ENCODE measurements at regions not wholly inside any gene's neighbourhood (a gene's known extent, or its start where the extent isn't known, plus 50 kb on each side); places are given as distances from the start of the nearest gene placed in this dataset.

DNA sequence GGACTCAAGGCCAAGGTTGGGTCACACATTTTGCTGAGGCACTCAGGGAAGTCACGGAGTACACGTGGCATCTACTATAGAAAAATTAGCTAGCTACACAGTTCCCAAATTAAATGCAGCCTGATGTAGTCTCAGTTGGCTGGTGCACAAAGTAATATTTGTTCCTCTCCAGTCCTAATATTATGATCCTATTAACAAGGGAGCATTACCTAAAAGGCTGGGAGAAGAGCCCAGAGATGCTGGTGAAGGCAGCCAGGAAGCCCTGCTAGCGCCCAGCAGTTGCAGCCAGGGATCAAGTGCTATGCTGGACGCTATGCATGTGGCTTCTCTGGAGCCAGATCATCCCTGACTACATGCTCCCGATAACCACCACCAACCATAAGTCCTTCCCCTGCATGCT, 88.0 kb upstream of the GSC start:
- Mint-ChIP-seq H3K9me3 (ENCODE audit: unreplicated experiment) (no peaks in the 10 kb centered on the region), H3K27me3 (ENCODE audit: unreplicated experiment) (peaks cover 2% of the 10 kb centered on the region), H3K27ac (ENCODE audit: unreplicated experiment) (no peak overlapping the region), H3K4me3 (ENCODE audit: unreplicated experiment) (no peak overlapping the region), H3K4me1 (ENCODE audit: unreplicated experiment) (no peaks in the 10 kb centered on the region), H3K36me3 (ENCODE audit: low read depth, unreplicated experiment) (no peaks in the 10 kb centered on the region)
- TF ChIP-seq, protein P1, sequence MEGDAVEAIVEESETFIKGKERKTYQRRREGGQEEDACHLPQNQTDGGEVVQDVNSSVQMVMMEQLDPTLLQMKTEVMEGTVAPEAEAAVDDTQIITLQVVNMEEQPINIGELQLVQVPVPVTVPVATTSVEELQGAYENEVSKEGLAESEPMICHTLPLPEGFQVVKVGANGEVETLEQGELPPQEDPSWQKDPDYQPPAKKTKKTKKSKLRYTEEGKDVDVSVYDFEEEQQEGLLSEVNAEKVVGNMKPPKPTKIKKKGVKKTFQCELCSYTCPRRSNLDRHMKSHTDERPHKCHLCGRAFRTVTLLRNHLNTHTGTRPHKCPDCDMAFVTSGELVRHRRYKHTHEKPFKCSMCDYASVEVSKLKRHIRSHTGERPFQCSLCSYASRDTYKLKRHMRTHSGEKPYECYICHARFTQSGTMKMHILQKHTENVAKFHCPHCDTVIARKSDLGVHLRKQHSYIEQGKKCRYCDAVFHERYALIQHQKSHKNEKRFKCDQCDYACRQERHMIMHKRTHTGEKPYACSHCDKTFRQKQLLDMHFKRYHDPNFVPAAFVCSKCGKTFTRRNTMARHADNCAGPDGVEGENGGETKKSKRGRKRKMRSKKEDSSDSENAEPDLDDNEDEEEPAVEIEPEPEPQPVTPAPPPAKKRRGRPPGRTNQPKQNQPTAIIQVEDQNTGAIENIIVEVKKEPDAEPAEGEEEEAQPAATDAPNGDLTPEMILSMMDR (IDR thresholded peaks at IDR 0.05; ENCODE audit: unreplicated experiment) = no peak
- no peak for DNase-seq (ENCODE audit: low spot score)

DNA sequence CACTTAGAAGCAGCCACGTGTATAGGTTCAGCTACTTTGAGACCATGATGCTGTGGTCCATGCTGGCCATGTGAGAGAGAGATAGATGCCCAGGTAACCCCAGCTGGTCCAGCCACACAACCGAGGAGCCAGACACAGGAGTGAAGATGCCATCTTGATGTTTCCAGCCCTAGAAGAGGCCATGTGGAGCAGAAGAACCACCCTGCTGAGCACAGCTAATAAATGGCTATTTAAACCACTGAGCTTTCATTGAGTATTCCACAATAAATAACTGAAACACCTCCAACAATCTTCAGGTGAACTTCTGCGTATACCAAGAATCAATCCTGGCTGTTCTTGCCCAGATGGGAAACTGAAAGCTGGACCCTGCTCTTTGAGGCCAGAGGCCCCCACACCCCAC, 84.0 kb upstream of the GSC start:
- Mint-ChIP-seq H3K27ac (ENCODE audit: unreplicated experiment) (no peak overlapping the region), H3K4me3 (ENCODE audit: unreplicated experiment) (no peak overlapping the region), H3K9me3 (ENCODE audit: unreplicated experiment) (no peaks in the 10 kb centered on the region), H3K36me3 (ENCODE audit: low read depth, unreplicated experiment) (no peaks in the 10 kb centered on the region), H3K4me1 (ENCODE audit: unreplicated experiment) (no peaks in the 10 kb centered on the region), H3K27me3 (ENCODE audit: unreplicated experiment) (peaks cover 2% of the 10 kb centered on the region)
- DNase-seq (ENCODE audit: low spot score) = no peak
- TF ChIP-seq, protein P1 (IDR thresholded peaks at IDR 0.05; ENCODE audit: unreplicated experiment) = no peak

DNA sequence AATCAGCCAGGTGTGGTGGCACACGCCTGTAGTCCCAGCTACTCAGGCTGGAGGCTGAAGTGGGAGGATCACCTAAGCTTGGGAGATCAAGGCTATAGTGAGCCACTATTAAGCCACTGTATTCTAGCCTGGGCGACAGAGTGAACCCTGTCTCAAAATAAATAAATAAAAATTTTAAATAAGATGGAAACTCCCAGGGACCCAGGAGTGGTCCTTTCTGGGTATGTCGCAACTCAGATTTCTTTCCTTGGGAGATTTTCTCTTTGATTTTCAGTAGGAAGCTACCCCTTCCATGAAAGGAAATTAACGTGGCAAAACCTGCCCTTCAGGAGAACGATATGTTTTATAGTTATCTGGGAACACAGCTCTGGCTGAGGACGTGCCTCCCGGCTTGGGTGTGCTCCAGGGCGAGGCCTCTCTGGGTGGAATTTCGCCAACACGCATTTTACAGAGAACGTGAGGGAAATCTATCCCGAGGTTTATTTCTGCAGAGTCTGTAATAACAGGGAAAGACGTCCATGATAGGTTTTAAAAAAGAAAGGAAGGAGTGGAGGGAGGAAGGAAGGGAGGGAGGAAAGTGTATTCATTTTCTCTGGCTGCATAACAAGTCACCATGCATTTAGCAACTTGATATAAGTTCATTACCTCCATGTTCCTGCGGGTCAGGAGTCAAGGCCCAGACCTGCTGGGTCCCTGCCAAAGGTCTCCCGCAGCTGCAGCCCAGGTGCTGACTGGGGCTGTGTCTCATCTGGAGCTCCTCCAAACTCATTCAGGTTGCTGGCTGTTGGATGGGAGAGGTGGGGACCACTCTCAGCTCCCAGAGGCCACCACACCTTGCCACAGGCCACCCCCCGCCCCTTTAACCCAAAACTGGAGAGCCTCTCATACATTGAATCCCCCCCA, 80.6 kb upstream of the GSC start:
- Mint-ChIP-seq H3K27ac (ENCODE audit: unreplicated experiment) (no peak overlapping the region), H3K36me3 (ENCODE audit: low read depth, unreplicated experiment) (no peaks in the 10 kb centered on the region), H3K27me3 (ENCODE audit: unreplicated experiment) (peaks cover 2% of the 10 kb centered on the region), H3K9me3 (ENCODE audit: unreplicated experiment) (no peaks in the 10 kb centered on the region), H3K4me1 (ENCODE audit: unreplicated experiment) (no peaks in the 10 kb centered on the region), H3K4me3 (ENCODE audit: unreplicated experiment) (no peak overlapping the region)
- DNase-seq (ENCODE audit: low spot score) = no peak
- TF ChIP-seq, protein P1 (IDR thresholded peaks at IDR 0.05; ENCODE audit: unreplicated experiment) = no peak

DNA sequence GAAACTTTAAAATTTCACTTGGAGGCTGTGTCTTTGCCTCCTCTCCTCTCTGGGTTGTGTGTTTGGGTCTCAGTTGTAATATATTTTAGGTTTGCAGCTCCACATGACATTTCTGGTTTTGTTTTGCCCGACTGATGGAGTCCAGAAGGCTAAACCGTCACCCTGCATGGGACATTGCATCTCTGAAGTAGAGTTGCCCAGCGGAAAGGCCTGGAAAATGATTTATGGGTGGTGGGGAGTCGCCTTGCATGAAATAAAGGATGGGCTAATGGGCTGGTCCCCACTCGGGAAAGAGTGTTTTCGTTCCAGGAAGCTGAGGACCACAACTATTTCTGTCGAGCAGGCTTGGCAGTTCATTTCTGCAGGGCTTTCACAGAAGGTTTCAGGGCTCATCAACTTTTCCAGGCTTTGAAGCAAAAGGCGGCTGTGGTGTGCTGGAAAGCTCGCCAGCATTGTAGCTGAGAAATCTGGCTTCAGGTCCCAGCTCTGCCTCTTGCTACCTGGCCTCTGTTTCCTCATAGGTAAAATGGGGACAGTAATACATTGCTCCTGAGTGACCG, 74.8 kb upstream of the GSC start:
- Mint-ChIP-seq H3K27me3 (ENCODE audit: unreplicated experiment) (peaks cover 2% of the 10 kb centered on the region), H3K4me3 (ENCODE audit: unreplicated experiment) (no peak overlapping the region), H3K27ac (ENCODE audit: unreplicated experiment) (no peak overlapping the region), H3K9me3 (ENCODE audit: unreplicated experiment) (no peaks in the 10 kb centered on the region), H3K4me1 (ENCODE audit: unreplicated experiment) (no peaks in the 10 kb centered on the region), H3K36me3 (ENCODE audit: low read depth, unreplicated experiment) (no peaks in the 10 kb centered on the region)
- TF ChIP-seq, protein P1 (IDR thresholded peaks at IDR 0.05; ENCODE audit: unreplicated experiment) = no peak
- DNase-seq (ENCODE audit: low spot score) = no peak

DNA sequence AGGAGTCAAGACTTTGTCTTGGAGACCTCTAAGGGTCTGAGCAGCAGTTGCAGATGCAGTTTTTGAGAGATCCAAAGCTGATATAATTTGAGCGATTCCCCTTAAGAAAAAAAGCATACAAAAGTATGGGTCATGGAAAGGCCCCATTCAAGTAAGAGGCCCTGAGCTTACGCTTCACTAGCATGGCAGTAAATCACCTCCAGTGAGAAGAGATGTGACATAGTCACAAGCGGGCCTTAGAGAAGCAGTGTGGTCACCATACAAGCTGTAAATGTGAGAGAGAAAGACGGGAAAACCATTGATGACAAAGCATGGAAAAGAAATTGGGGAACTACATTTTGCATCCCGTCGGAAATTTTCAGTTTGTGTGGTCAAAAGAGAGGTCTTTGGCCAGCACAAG, 70.6 kb upstream of the GSC start:
- TF ChIP-seq, protein P1 (IDR thresholded peaks at IDR 0.05; ENCODE audit: unreplicated experiment) = no peak
- Mint-ChIP-seq H3K36me3 (ENCODE audit: low read depth, unreplicated experiment) (no peaks in the 10 kb centered on the region), H3K27me3 (ENCODE audit: unreplicated experiment) (peaks cover 4% of the 10 kb centered on the region), H3K4me1 (ENCODE audit: unreplicated experiment) (no peaks in the 10 kb centered on the region), H3K4me3 (ENCODE audit: unreplicated experiment) (no peak overlapping the region), H3K9me3 (ENCODE audit: unreplicated experiment) (no peaks in the 10 kb centered on the region), H3K27ac (ENCODE audit: unreplicated experiment) (no peak overlapping the region)
- DNase-seq (ENCODE audit: low spot score) = no peak
